ENCODE measurements at regions not wholly inside any gene's neighbourhood (a gene's known extent, or its start where the extent isn't known, plus 50 kb on each side); places are given as distances from the start of the nearest gene placed in this dataset.

DNA sequence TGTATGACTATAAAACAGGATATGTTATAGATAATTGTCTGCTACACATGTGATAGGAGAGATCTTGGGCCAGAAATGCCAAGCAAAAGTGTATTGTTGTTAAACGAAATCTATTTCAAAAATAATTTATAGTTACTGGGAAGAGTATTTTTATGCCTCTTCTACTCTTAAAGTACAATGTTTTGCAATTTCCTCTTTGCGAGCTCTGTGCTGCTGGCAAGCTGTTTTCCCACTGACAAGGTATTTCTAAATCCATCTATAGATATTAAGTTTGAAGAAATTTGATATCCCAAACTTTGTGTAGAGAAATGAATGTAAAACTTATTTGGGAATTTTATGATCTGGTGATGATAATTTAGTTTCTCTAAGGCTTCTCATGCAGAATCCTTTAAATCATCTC, 63.3 kb upstream of the PTGFR start:
- Histone ChIP-seq H3K27ac (no peak overlapping the region), H3K36me3 (no peaks in the 10 kb centered on the region)
- intact Hi-C loops (cut with DNase I; ENCODE audit: low total_unique reads): no loop called here

DNA sequence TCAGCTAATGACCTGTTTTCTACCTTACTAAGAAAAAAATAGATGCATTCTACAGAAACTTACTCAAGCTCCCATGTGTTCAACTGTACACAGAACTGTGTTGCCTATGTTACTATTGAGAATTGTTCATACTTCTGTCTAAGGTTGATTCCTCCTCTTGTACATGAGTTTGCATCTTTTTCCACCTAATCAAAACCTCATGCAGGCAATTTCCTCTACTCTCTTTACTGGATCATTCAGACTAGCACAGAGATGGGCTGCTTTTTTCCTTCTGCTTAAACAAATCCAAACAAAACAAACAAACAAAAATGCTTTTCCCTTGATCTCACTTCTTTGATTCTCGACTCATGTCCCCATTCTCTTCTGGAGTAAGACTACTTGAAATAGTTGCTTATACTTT, 58.8 kb upstream of the PTGFR start:
- H3K4me3 ChIP-seq: no peak overlapping the region
- intact Hi-C loops (cut with DNase I; ENCODE audit: low total_unique reads): no loop called here
- H3K4me1 ChIP-seq: no peaks in the 10 kb centered on the region
- H3K27ac ChIP-seq: no peak overlapping the region
- no peaks in the 10 kb centered on the region for H3K9me3 ChIP-seq
- DNase-seq (ENCODE audit: low spot score in 2 of 2): no peak
- no peaks in the 10 kb centered on the region for H3K27me3 ChIP-seq
- H3K36me3 ChIP-seq: no peaks in the 10 kb centered on the region
- TF ChIP-seq, protein P1, sequence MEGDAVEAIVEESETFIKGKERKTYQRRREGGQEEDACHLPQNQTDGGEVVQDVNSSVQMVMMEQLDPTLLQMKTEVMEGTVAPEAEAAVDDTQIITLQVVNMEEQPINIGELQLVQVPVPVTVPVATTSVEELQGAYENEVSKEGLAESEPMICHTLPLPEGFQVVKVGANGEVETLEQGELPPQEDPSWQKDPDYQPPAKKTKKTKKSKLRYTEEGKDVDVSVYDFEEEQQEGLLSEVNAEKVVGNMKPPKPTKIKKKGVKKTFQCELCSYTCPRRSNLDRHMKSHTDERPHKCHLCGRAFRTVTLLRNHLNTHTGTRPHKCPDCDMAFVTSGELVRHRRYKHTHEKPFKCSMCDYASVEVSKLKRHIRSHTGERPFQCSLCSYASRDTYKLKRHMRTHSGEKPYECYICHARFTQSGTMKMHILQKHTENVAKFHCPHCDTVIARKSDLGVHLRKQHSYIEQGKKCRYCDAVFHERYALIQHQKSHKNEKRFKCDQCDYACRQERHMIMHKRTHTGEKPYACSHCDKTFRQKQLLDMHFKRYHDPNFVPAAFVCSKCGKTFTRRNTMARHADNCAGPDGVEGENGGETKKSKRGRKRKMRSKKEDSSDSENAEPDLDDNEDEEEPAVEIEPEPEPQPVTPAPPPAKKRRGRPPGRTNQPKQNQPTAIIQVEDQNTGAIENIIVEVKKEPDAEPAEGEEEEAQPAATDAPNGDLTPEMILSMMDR (IDR thresholded peaks at IDR 0.05): no peak
- TF ChIP-seq POLR2A (IDR thresholded peaks at IDR 0.05) (no peak), POLR2AphosphoS5 (IDR thresholded peaks at IDR 0.05) (no peak)

More for the DNA sequence above, 63.3 kb upstream of the PTGFR start:
- H3K4me3 ChIP-seq: no peak overlapping the region
- no peak for DNase-seq (ENCODE audit: low spot score in 2 of 2)
- H3K27me3 ChIP-seq: no peaks in the 10 kb centered on the region
- H3K9me3 ChIP-seq: no peaks in the 10 kb centered on the region
- TF ChIP-seq, protein P1 (IDR thresholded peaks at IDR 0.05): no peak
- no peak for TF ChIP-seq POLR2AphosphoS5 (IDR thresholded peaks at IDR 0.05)
- TF ChIP-seq POLR2A (IDR thresholded peaks at IDR 0.05): no peak
- H3K4me1 ChIP-seq: no peaks in the 10 kb centered on the region

DNA sequence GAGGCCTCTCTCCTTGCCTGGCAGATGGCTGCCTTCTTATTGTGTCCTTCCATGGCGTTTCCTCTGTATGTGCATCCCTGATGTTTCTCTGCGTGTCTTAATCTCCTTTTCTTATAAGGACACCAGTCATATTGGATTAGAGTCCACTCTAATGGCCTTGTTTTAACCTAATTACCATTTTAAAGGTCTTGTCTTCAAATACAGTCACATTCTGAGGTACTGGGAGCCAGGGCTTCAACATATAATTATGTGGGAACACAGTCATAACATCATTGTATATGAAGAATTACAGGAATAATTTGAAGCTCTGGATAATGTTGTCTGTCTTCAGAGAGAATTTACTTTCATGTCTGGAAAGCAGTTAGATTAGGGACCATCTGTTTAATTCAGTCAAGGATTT, 56.4 kb upstream of the PTGFR start:
- no peaks in the 10 kb centered on the region for H3K9me3 ChIP-seq
- no peak overlapping the region for H3K4me3 ChIP-seq
- DNase-seq (ENCODE audit: low spot score in 2 of 2): no peak
- no peaks in the 10 kb centered on the region for H3K36me3 ChIP-seq
- no peak overlapping the region for H3K27ac ChIP-seq
- no peak for TF ChIP-seq POLR2A (IDR thresholded peaks at IDR 0.05)
- TF ChIP-seq POLR2AphosphoS5 (IDR thresholded peaks at IDR 0.05): no peak
- TF ChIP-seq, protein P1 (IDR thresholded peaks at IDR 0.05): no peak
- intact Hi-C loops (cut with DNase I; ENCODE audit: low total_unique reads): no loop called here
- no peaks in the 10 kb centered on the region for H3K27me3 ChIP-seq
- no peaks in the 10 kb centered on the region for H3K4me1 ChIP-seq

DNA sequence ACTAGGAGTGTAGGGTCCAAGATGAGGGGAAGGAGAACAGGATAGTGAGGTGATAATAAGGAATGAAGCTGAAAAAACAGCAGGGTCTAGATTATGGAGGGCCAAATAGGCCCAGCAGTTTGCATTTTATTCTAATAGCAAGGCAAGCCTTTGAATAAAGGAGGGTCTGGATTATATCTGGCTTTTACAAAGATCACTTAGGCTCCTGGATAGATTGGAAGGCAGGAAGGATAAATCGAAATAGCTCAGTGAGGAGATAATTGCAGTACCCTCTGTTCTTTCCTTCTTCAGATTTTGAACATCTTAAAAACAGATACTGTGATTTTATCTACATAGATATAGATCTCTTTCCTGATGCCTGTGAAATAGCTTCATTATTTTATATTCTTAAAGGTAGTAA, 53.8 kb upstream of the PTGFR start:
- TF ChIP-seq POLR2A (IDR thresholded peaks at IDR 0.05) (no peak), POLR2AphosphoS5 (IDR thresholded peaks at IDR 0.05) (no peak)
- TF ChIP-seq, protein P1 (IDR thresholded peaks at IDR 0.05): no peak
- DNase-seq (ENCODE audit: low spot score in 2 of 2): no peak
- H3K27me3 ChIP-seq: no peaks in the 10 kb centered on the region
- no peak overlapping the region for H3K27ac ChIP-seq
- H3K4me3 ChIP-seq: no peak overlapping the region
- intact Hi-C loops (cut with DNase I; ENCODE audit: low total_unique reads): no loop called here
- no peaks in the 10 kb centered on the region for H3K36me3 ChIP-seq
- no peaks in the 10 kb centered on the region for H3K4me1 ChIP-seq
- no peaks in the 10 kb centered on the region for H3K9me3 ChIP-seq

DNA sequence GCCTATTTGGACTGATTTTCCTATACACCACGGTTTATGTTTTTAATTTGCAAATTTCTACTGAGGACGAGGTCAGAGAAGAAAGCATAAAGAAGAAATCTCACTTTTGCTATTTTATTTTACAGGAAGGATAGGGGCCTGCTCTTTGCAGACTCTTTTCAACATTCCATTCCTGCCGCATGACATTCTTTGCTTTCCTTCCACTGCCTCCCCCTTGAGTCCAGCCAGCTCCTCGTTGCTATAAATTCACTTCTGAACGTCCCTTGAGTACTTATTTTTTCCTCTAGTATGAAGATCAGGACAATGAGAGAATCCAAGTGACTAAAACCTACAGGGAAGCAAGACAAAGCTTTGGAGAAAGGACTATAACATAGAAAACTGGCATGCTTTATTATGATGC, 53.4 kb upstream of the PTGFR start:
- no peaks in the 10 kb centered on the region for H3K36me3 ChIP-seq
- H3K27me3 ChIP-seq: no peaks in the 10 kb centered on the region
- intact Hi-C loops (cut with DNase I; ENCODE audit: low total_unique reads): no loop called here
- TF ChIP-seq, protein P1 (IDR thresholded peaks at IDR 0.05): no peak
- TF ChIP-seq POLR2A (IDR thresholded peaks at IDR 0.05): no peak
- no peak for TF ChIP-seq POLR2AphosphoS5 (IDR thresholded peaks at IDR 0.05)
- H3K4me1 ChIP-seq: no peaks in the 10 kb centered on the region
- no peak for DNase-seq (ENCODE audit: low spot score in 2 of 2)
- no peak overlapping the region for H3K27ac ChIP-seq
- H3K9me3 ChIP-seq: no peaks in the 10 kb centered on the region
- H3K4me3 ChIP-seq: no peak overlapping the region
